ENCODE measurements at regions not wholly inside any gene's neighbourhood (a gene's known extent, or its start where the extent isn't known, plus 50 kb on each side); places are given as distances from the start of the nearest gene placed in this dataset.

DNA sequence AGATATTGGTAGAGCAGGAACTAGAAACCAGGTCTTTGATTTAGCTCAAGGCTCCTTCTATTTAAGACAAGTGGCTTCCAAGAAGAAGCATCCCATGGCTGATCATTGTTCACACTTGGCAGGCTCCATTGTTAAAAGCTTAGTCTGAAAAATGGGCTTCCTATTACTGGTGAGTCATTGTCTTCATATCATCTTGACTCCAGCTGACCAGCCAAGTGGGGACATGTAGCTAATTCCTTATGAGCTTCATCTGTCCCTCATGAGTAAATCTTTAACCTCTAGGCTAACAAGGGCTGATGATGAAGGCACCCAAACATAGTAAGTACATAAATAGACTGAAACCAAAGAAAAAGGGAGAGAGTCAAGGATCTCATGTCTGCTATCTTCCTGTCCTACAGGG lies 530.3 kb upstream of the KLF4 start:
- POLR2A ChIA-PET: no interaction called here
- H3K36me3 Mint-ChIP-seq: no peaks in the 10 kb centered on the region
- CTCF ChIA-PET: no interaction called here
- H3K9me3 Mint-ChIP-seq: peaks cover 2% of the 10 kb centered on the region
- H3K4me3 Mint-ChIP-seq: no peak overlapping the region
- no peak overlapping the region for H3K27ac Mint-ChIP-seq
- no peaks in the 10 kb centered on the region for H3K27me3 Mint-ChIP-seq
- no peak for DNase-seq
- intact Hi-C loops (cut with micrococcal nuclease): no loop called here
- H3K4me1 Mint-ChIP-seq (ENCODE audit: low read depth): no peaks in the 10 kb centered on the region

DNA sequence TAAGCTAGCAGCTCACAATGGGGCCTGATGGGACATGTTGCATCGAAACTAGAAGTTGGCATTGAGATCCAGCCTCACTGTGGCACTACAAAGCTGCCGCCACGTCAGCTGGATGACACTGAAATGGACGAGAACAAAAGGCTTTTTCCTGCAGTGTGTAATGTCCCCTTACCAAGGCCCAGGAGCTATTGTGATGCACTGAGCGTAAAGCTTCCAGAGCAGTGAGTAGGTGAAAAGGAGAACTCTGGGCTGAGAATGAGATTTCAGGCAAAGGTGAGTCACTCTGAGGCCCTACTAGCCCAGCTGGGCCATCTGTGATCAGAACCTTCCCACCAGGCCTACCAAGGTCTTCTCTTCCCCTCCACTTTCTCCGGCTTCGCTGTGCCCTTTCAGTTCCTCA lies 528.1 kb upstream of the KLF4 start:
- DNase-seq: no peak
- Mint-ChIP-seq H3K36me3 (no peaks in the 10 kb centered on the region), H3K27ac (no peak overlapping the region), H3K27me3 (no peaks in the 10 kb centered on the region), H3K4me1 (ENCODE audit: low read depth) (no peaks in the 10 kb centered on the region), H3K4me3 (no peak overlapping the region), H3K9me3 (peaks cover 2% of the 10 kb centered on the region)
- CTCF ChIA-PET: no interaction called here
- intact Hi-C loops (cut with micrococcal nuclease): no loop called here
- POLR2A ChIA-PET: interaction anchor here (0.5 kb wide), 1 partner anchor 28 kb away, joined by 3 read pairs; no protein-coding TSS in a partner anchor

DNA sequence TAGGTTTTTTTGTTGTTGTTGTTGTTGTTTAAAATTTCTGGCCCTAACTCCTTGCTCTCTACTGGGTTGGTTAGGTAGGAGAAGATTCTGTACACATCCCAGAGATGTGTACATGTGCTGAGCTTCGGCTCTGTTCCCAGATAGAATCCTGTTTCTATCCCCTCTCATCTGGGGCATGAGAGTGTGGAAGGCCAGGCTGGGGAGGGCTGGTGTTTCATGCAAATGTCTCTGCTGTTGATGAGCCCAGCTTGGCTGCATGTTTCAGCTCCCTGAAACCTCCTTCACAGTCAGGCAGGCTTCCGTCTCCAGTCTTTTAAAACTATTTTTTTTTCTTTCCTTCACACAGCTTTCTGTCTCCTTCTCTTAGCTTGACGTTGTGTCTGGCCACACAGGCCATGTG lies 526.9 kb upstream of the KLF4 start:
- Mint-ChIP-seq H3K4me3 (no peak overlapping the region), H3K27me3 (no peaks in the 10 kb centered on the region), H3K27ac (no peak overlapping the region), H3K9me3 (peaks cover 2% of the 10 kb centered on the region), H3K4me1 (ENCODE audit: low read depth) (no peaks in the 10 kb centered on the region), H3K36me3 (no peaks in the 10 kb centered on the region)
- DNase-seq: no peak
- ChIA-PET POLR2A (no interaction called here), CTCF (no interaction called here)
- intact Hi-C loops (cut with micrococcal nuclease): no loop called here

DNA sequence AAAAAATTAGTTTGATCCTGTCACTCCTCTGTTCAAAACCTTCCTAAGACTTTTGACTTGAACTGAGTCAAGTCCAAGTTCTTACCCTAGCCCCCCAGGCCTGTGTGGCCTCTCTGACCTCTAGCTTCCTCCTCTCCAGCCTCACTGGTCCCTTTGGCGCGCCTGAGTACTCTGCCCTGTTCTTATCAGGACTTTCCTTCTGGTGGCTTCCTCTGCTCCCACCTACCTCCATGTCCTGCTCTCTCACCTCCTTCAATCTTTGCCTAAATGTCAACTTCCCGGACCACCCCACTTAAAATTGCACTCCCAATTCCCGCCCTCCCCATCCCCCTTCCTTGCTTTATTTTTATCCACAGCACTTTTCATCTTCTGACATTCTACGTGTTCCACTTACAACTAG lies 526.1 kb upstream of the KLF4 start:
- H3K27ac Mint-ChIP-seq: no peak overlapping the region

DNA sequence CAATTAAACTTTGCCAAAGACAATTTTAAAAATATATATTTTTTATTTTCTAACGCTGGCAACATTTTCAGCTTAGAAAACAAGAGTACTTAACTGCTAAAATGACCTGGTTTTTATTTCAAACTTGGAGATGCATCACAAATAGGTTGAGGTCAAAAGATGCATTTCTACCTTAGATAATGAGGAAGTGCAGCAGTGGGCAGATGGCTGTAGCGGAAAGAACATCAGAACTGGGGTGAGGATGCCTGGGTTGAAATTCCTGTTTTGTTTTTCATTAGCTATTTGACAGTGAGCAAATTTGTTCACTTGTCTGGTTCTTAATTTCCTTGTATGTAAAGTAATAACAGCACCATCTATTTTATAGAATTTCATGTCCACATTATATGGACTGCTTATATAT lies 524.8 kb upstream of the KLF4 start:
- no peaks in the 10 kb centered on the region for H3K27me3 Mint-ChIP-seq
- peaks cover 2% of the 10 kb centered on the region for H3K9me3 Mint-ChIP-seq
- no peak for DNase-seq
- POLR2A ChIA-PET: no interaction called here
- no peaks in the 10 kb centered on the region for H3K36me3 Mint-ChIP-seq
- H3K4me1 Mint-ChIP-seq (ENCODE audit: low read depth): no peaks in the 10 kb centered on the region
- intact Hi-C loops (cut with micrococcal nuclease): no loop called here
- H3K4me3 Mint-ChIP-seq: no peak overlapping the region
- no peak overlapping the region for H3K27ac Mint-ChIP-seq
- CTCF ChIA-PET: no interaction called here

More for the DNA sequence above, 526.1 kb upstream of the KLF4 start:
- CTCF ChIA-PET: no interaction called here
- no peak for DNase-seq
- H3K36me3 Mint-ChIP-seq: no peaks in the 10 kb centered on the region
- peaks cover 2% of the 10 kb centered on the region for H3K9me3 Mint-ChIP-seq
- intact Hi-C loops (cut with micrococcal nuclease): no loop called here
- no peaks in the 10 kb centered on the region for H3K4me1 Mint-ChIP-seq (ENCODE audit: low read depth)
- no peaks in the 10 kb centered on the region for H3K27me3 Mint-ChIP-seq
- POLR2A ChIA-PET: no interaction called here
- no peak overlapping the region for H3K4me3 Mint-ChIP-seq

DNA sequence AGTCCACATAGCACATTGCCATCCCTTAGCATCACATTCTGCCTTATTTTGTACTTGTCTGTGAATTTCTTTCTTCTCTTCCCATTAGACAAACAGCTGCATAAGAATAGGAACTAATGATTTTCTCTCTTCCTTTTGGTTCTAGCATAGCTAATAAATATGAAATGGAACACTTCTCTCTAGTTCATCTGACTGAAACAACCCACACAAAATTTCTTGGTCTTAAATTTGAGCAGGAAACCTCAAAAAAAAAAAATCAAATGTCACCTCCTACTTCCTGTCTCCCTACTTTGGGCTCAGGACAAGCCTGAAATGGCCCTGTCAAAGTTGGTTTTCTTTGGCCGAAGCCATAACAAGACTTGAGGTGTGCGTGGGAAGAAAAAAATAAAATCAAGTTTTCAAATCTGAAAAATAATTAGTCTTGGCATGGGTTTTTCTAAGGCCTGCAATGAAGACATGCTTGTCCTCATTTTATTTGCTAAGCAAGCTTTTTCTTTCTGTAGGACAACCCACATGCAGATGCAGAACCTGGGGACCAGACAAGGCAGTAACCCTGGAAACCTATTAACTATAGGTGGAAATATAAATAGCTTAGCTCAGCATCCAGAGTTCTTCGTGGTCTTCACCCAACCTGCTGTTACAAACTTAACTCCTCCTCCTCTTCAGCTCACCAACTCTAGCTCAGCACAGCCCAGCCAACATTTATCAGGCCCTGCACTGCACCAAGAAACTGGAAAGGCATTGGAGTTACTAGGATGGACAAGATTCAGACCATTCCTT lies 523.5 kb upstream of the KLF4 start:
- POLR2A ChIA-PET: no interaction called here
- Mint-ChIP-seq H3K36me3 (no peaks in the 10 kb centered on the region), H3K9me3 (no peaks in the 10 kb centered on the region), H3K27ac (no peak overlapping the region), H3K4me1 (ENCODE audit: low read depth) (no peaks in the 10 kb centered on the region), H3K4me3 (no peak overlapping the region), H3K27me3 (no peaks in the 10 kb centered on the region)
- CTCF ChIA-PET: no interaction called here
- no peak for DNase-seq
- intact Hi-C loops (cut with micrococcal nuclease): no loop called here

DNA sequence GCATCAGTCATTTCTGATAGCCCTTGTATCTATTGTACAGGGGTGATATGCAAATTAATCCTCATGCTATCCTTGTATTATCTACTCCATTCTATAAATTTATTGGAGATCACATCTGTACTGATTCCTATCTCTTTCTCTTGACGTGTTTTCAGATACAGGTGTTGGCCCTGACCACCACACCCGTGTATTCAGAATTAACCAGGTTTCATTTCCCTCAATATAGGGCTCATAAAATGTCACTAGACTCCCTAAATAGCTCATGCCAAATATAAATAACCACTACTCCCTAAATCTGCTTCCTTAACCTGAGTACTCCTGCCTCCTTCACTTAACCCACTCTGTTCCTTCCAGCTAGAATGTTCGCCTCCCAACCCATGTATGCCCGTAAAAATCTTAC lies 522.8 kb upstream of the KLF4 start:
- Mint-ChIP-seq H3K4me3 (no peak overlapping the region), H3K9me3 (no peaks in the 10 kb centered on the region), H3K4me1 (ENCODE audit: low read depth) (no peaks in the 10 kb centered on the region), H3K27ac (no peak overlapping the region), H3K27me3 (no peaks in the 10 kb centered on the region), H3K36me3 (no peaks in the 10 kb centered on the region)
- DNase-seq: no peak
- CTCF ChIA-PET: no interaction called here
- POLR2A ChIA-PET: no interaction called here
- intact Hi-C loops (cut with micrococcal nuclease): no loop called here

DNA sequence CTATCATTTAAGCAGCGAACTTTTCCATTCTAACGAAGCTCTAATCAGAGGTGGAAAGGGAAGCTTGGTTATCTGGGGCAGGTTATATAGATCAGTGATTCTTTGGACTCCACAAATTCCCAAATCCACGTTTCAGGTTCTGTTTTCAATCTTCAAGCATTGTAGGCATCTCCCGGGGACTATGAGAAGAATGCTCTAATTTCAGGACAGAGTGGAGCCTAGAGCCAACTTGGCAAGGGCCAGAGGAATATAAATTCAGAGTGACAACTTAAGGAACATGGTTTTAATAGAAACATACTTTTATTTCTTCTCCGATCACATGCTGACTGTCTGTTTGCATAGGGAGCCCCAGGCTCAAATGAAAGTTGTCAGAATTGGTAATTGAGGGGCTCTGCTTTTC lies 514.0 kb upstream of the KLF4 start:
- Mint-ChIP-seq H3K4me3 (no peak overlapping the region), H3K27ac (no peak overlapping the region), H3K9me3 (no peaks in the 10 kb centered on the region), H3K27me3 (no peaks in the 10 kb centered on the region), H3K36me3 (no peaks in the 10 kb centered on the region), H3K4me1 (ENCODE audit: low read depth) (no peaks in the 10 kb centered on the region)
- POLR2A ChIA-PET: no interaction called here
- CTCF ChIA-PET: no interaction called here
- intact Hi-C loops (cut with micrococcal nuclease): no loop called here
- DNase-seq: no peak

DNA sequence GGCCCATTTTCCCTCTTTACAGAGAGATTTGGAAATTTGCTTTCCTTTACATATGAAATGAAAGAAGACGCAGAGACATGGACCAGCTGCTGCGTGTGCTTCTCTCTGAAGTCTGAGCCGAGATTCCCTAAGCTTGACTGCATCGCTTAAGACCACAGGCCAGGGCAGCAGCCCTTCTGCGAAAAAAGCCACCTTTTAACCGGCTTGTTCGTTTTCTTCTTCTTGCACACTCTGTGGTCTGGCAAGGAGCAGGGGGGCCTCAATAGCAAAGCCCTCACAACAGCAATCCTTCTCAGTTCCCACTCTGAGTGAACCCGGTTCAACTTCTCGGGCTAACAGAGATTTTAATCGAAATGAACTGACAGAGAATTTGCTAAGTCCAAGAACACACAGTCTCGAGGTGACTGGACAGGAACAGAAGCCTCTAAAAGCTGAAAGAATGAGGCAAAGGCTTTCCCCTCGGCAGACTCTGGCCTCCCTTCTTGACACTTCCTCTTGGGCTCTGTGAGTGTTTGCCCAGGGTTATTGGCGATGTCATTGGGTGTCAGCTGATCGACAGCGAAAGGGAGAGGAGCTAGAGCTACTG lies 512.9 kb upstream of the KLF4 start:
- DNase-seq: no peak
- no peak overlapping the region for H3K4me3 Mint-ChIP-seq
- intact Hi-C loops (cut with micrococcal nuclease): no loop called here

DNA sequence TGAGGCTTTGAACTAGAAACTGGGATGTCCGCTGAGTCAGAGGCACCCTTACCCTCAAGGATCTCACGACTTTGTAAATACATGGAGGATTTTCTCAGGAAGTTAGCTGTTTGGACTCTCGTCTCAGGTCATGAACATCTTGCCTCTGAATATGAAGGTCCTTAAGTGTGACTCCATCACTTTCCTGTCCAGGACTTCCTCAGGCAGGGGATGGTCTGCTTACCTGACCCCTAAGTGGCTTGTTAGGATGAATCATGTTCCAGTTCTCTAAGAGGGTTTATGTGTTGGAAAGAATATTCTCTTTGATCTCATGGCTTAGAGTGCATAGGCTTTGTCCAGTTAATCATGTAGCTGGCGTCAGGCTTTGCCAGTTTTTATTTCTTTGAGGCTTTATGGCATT lies 511.7 kb upstream of the KLF4 start:
- H3K4me1 Mint-ChIP-seq (ENCODE audit: low read depth): no peaks in the 10 kb centered on the region
- H3K9me3 Mint-ChIP-seq: no peaks in the 10 kb centered on the region
- ChIA-PET CTCF (no interaction called here), POLR2A (no interaction called here)
- H3K27ac Mint-ChIP-seq: no peak overlapping the region
- H3K27me3 Mint-ChIP-seq: no peaks in the 10 kb centered on the region
- no peaks in the 10 kb centered on the region for H3K36me3 Mint-ChIP-seq
- H3K4me3 Mint-ChIP-seq: no peak overlapping the region
- DNase-seq: no peak
- intact Hi-C loops (cut with micrococcal nuclease): no loop called here

More for the DNA sequence above, 512.9 kb upstream of the KLF4 start:
- Mint-ChIP-seq H3K4me1 (ENCODE audit: low read depth) (no peaks in the 10 kb centered on the region), H3K27me3 (no peaks in the 10 kb centered on the region), H3K27ac (no peak overlapping the region), H3K9me3 (no peaks in the 10 kb centered on the region), H3K36me3 (no peaks in the 10 kb centered on the region)
- ChIA-PET POLR2A (no interaction called here), CTCF (no interaction called here)

DNA sequence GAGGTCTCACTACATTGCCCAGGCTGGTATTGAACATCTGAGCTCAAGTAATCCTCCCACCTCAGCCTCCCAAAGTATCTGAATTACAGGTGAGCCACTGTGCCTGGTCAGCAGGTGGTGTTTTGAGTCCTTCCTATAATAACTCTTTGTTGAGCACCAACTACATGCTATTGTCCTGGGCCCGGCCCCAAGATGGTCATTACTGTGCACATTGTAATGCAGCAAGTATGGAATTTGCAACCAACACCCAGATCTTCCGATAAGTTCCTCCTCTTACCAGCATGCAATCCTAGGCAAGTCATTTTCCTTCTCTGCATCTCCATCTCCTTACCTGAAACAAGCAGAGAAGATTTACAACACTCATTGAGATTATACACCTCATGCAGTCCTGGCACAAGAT lies 510.3 kb upstream of the KLF4 start:
- POLR2A ChIA-PET: no interaction called here
- H3K36me3 Mint-ChIP-seq: no peaks in the 10 kb centered on the region

DNA sequence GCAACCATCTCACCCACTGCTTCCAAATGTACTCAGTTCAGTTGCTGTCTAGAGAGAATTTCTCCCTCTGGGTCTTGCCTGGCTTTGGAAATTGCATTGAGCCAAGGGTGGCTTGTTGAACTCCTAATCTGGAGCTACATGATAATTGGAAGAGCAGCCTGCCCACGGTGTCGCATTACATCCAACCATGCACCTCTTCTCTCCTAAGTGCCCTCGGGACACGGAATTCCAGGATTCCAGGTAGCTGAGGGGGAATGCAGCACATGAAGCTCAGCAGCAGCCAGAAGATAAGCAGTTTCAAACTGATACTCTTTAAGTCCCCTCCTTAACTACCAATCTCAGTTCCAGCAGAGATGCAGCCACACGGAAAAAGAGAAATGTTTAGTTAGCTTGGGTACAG lies 509.4 kb upstream of the KLF4 start:
- POLR2A ChIA-PET: no interaction called here
- no peak overlapping the region for H3K27ac Mint-ChIP-seq

More for the DNA sequence above, 510.3 kb upstream of the KLF4 start:
- Mint-ChIP-seq H3K4me3 (no peak overlapping the region), H3K27me3 (no peaks in the 10 kb centered on the region), H3K27ac (no peak overlapping the region), H3K9me3 (no peaks in the 10 kb centered on the region), H3K4me1 (ENCODE audit: low read depth) (no peaks in the 10 kb centered on the region)
- DNase-seq: no peak
- CTCF ChIA-PET: no interaction called here
- intact Hi-C loops (cut with micrococcal nuclease): no loop called here

DNA sequence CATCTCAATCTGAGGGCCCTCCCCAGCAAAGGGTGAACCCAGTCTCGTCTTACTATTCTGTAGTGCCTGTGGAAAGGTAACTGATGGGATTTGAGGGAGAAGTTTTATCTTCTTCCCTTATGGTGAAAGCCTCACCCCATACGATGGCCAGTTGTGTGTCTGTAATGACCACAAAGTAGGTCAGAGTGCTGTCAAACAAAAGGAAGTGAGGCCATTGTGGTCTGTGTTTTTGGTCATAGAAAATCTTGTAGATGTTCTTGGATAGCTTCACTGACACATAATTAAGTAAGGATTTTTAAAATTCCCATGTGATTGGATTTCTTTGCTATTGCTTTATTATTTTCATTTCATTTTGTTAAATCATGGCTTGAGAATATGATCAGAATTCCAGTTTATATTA lies 505.1 kb upstream of the KLF4 start:
- POLR2A ChIA-PET: no interaction called here
- CTCF ChIA-PET: no interaction called here
- DNase-seq: no peak
- intact Hi-C loops (cut with micrococcal nuclease): no loop called here
- Mint-ChIP-seq H3K27me3 (no peaks in the 10 kb centered on the region), H3K27ac (no peak overlapping the region), H3K36me3 (no peaks in the 10 kb centered on the region), H3K9me3 (no peaks in the 10 kb centered on the region), H3K4me3 (no peak overlapping the region), H3K4me1 (ENCODE audit: low read depth) (no peaks in the 10 kb centered on the region)

More for the DNA sequence above, 509.4 kb upstream of the KLF4 start:
- CTCF ChIA-PET: no interaction called here
- no peaks in the 10 kb centered on the region for H3K9me3 Mint-ChIP-seq
- H3K36me3 Mint-ChIP-seq: no peaks in the 10 kb centered on the region
- DNase-seq: no peak
- no peaks in the 10 kb centered on the region for H3K4me1 Mint-ChIP-seq (ENCODE audit: low read depth)
- intact Hi-C loops (cut with micrococcal nuclease): no loop called here
- no peak overlapping the region for H3K4me3 Mint-ChIP-seq
- H3K27me3 Mint-ChIP-seq: no peaks in the 10 kb centered on the region
